Upper lobe of left lung (tissue), 6 donors: ENCODE measurements at regions not wholly inside any gene's neighbourhood (a gene's known extent, or its start where the extent isn't known, plus 50 kb on each side); places are given as distances from the start of the nearest gene placed in this dataset.

Source experiments
- ATAC-seq, 2 donors: fragments of 200-7000 bp; cut with Tn5 transposase; one replicate each; pipeline ENCODE4 v1.9.1; 2022; ENCODE audit warnings: mild to moderate bottlenecking in 2 of 2, moderate library complexity in 2 of 2; ENCODE audit not compliant: low FRiP score in 2 of 2
- DNase-seq, 2 donors: peaks; one replicate each; pipeline ENCODE4 v3.0.0-alpha.2; 2019 to 2020
- H3K27ac ChIP-seq, 4 donors: fragments of 200-600 bp; sonication (generic); one replicate each; pipeline ENCODE4 v1.5.1; 2016 to 2019
- H3K27me3 ChIP-seq, 4 donors: fragments of 200-600 bp; sonication (generic); one replicate each; pipeline ENCODE4 v1.5.1; 2017 to 2019
- H3K36me3 ChIP-seq, 4 donors: fragments of 200-600 bp; sonication (generic); one replicate each; pipeline ENCODE4 v1.5.1; 2016 to 2019
- H3K4me1 ChIP-seq, 4 donors: fragments of 200-600 bp; sonication (generic); one replicate each; pipeline ENCODE4 v1.5.1; 2018 to 2019
- H3K4me3 ChIP-seq, 4 donors: fragments of 200-600 bp; sonication (generic); one replicate each; pipeline ENCODE4 v1.5.1; 2017 to 2019; ENCODE audit warnings: mild to moderate bottlenecking in 2 of 4, moderate library complexity in 1 of 4
- H3K9me3 ChIP-seq, 4 donors: fragments of 200-600 bp; sonication (generic); one replicate each; pipeline ENCODE4 v1.5.1; 2018 to 2019
- CTCF ChIP-seq, 6 experiments: fragments of 450-650 bp in 4 of 6; fragments of 200-600 bp in 2 of 6; sonication (generic) in 2 of 6; IDR thresholded peaks; one replicate each; pipeline ENCODE4 v1.5.1; 2016 to 2019; ENCODE audit warnings: antibody characterized with exemption in 6 of 6
- EP300 ChIP-seq, 4 donors: sonication (generic); formaldehyde crosslinking; IDR thresholded peaks; one replicate each; pipeline ENCODE4 v1.5.1; 2017; ENCODE audit warnings: antibody characterized with exemption in 4 of 4, control low read depth in 2 of 4
- POLR2A ChIP-seq, 4 donors: fragments of 450-650 bp; IDR thresholded peaks; one replicate each; pipeline ENCODE4 v1.5.1; 2016 to 2017; ENCODE audit warnings: antibody characterized with exemption in 4 of 4, mild to moderate bottlenecking in 2 of 4
- POLR2AphosphoS5 ChIP-seq, 2 donors: sonication (generic); formaldehyde crosslinking; IDR thresholded peaks; one replicate each; pipeline ENCODE4 v1.5.1; 2017; ENCODE audit warnings: antibody characterized with exemption in 2 of 2
- WGBS, 2 donors: methylation state at CpG; one replicate each; pipeline ENCODE4 v1.1.5; 2017 to 2018; 5-methylcytosine and 5-hydroxymethylcytosine counted together
- donor health status: DM: no; HTN: no; CAD: no; lungs with moderate emphysema.
- donor health status: DM: no; HTN: yes; CAD: no; lungs with severe emphysema.

GRCh38 chr10:1939016-1939415, 201.7 kb upstream of the ADARB2 start:
- 80 to 81% methylated on average over 17 of the region's 17 CpGs for WGBS, 2 donors
- H3K27me3 ChIP-seq: no peaks in the 10 kb centered on the region
- no peaks in the 10 kb centered on the region for H3K9me3 ChIP-seq
- no peak for TF ChIP-seq POLR2AphosphoS5 (IDR thresholded peaks at IDR 0.05)
- TF ChIP-seq POLR2A (IDR thresholded peaks at IDR 0.05): no peak
- no peak for TF ChIP-seq EP300 (IDR thresholded peaks at IDR 0.05)
- no peak for TF ChIP-seq CTCF (IDR thresholded peaks at IDR 0.05)
- H3K27ac ChIP-seq: no peak overlapping the region
- H3K4me3 ChIP-seq: no peak overlapping the region
- no peaks in the 10 kb centered on the region for H3K36me3 ChIP-seq
- DNase-seq: no peak
- no peak for ATAC-seq
- no peaks in the 10 kb centered on the region for H3K4me1 ChIP-seq

DNA sequence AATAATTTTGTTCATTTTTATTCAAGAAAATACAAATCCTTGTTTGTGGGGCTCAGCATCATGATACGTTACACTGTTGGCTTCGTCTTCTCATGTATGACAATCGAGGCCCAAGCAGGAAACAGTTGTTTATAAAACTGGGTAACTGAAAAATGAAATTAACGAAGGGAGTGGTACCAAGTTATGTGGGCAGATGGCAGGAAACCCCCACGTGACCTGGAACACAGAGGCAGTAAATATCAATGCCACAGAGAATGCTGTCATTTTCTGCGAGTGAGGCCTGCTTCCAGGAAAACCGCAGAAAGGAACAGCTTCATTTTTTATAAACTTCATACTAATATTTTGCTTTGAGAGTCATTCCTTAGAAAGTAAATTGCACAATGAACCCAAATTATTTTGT, 201.0 kb upstream of the ADARB2 start:
- TF ChIP-seq CTCF (IDR thresholded peaks at IDR 0.05) (no peak), POLR2A (IDR thresholded peaks at IDR 0.05) (no peak), POLR2AphosphoS5 (IDR thresholded peaks at IDR 0.05) (no peak), EP300 (IDR thresholded peaks at IDR 0.05) (no peak)
- no peak overlapping the region for H3K4me3 ChIP-seq
- ATAC-seq (no peak), DNase-seq (no peak)
- no peaks in the 10 kb centered on the region for H3K4me1 ChIP-seq
- no peak overlapping the region for H3K27ac ChIP-seq
- H3K27me3 ChIP-seq: no peaks in the 10 kb centered on the region
- H3K9me3 ChIP-seq: no peaks in the 10 kb centered on the region
- WGBS, 2 donors: 29 to 38% methylated on average over 7 of the region's 7 CpGs
- H3K36me3 ChIP-seq: no peaks in the 10 kb centered on the region

GRCh38 chr10:1935912-1936311, 198.6 kb upstream of the ADARB2 start:
- WGBS, 2 donors: 84% methylated on average over 4 of the region's 4 CpGs; no CpG with 5 or more reads in 1 of the 2 donors
- Histone ChIP-seq H3K27me3 (no peaks in the 10 kb centered on the region), H3K4me1 (no peaks in the 10 kb centered on the region), H3K27ac (no peak overlapping the region), H3K9me3 (no peaks in the 10 kb centered on the region), H3K36me3 (no peaks in the 10 kb centered on the region), H3K4me3 (no peak overlapping the region)
- no peak for DNase-seq
- ATAC-seq: peak in 1 of 2 donors; percentile 37
- TF ChIP-seq CTCF (IDR thresholded peaks at IDR 0.05): no peak
- no peak for TF ChIP-seq EP300 (IDR thresholded peaks at IDR 0.05)
- no peak for TF ChIP-seq POLR2A (IDR thresholded peaks at IDR 0.05)
- TF ChIP-seq POLR2AphosphoS5 (IDR thresholded peaks at IDR 0.05): no peak

DNA sequence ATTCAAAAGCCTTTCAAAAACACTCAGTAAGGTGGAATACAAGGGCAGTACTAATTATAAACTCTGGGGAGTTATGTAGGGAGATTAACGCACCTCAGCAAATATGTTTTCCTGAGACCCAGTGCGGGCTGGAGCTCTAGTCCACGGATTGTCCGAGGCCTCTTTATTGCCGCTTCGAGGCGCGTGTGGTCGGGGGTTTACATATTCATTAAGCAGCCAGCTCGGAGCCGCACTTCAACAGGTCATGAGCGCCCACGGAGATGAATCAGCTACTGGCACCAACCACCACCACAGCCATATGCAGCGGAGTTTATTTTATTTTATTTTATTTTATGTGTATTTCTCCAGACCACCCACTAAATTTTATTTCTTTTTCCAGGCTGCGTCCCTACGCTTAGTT, 195.9 kb upstream of the ADARB2 start:
- Histone ChIP-seq H3K36me3 (no peaks in the 10 kb centered on the region), H3K9me3 (no peaks in the 10 kb centered on the region), H3K27ac (no peak overlapping the region), H3K27me3 (no peaks in the 10 kb centered on the region), H3K4me1 (no peaks in the 10 kb centered on the region), H3K4me3 (no peak overlapping the region)
- WGBS, 2 donors: 82 to 84% methylated on average over 16 of the region's 16 CpGs
- TF ChIP-seq POLR2AphosphoS5 (IDR thresholded peaks at IDR 0.05) (no peak), EP300 (IDR thresholded peaks at IDR 0.05) (no peak), CTCF (IDR thresholded peaks at IDR 0.05) (no peak), POLR2A (IDR thresholded peaks at IDR 0.05) (no peak)
- ATAC-seq (no peak), DNase-seq (no peak)

DNA sequence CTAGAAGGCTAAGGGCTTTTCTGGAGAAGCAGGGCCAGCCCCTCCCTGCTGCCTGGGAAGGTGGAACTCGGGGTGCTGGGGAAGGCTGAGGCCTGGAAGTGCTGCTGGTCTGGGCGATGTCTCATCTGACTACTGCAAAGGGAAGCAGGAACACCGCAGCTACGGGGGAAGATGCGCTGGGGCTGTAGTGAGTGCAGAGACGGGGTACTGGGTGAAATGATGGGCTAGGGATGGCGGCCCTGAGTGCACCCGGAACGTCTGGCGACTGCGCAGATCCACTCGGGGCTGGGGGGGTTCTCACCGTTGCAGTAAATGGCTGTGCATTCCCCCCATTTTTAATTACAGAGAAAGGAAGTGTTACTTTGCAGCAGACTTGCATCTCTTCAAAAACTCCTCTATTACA, 195.4 kb upstream of the ADARB2 start:
- no peak for ATAC-seq
- Histone ChIP-seq H3K4me3 (no peak overlapping the region), H3K4me1 (no peaks in the 10 kb centered on the region), H3K27ac (no peak overlapping the region), H3K27me3 (no peaks in the 10 kb centered on the region), H3K9me3 (no peaks in the 10 kb centered on the region), H3K36me3 (no peaks in the 10 kb centered on the region)
- WGBS, 2 donors: 48 to 49% methylated on average over 12 to 13 of the region's 13 CpGs
- no peak for TF ChIP-seq POLR2A (IDR thresholded peaks at IDR 0.05)
- no peak for TF ChIP-seq EP300 (IDR thresholded peaks at IDR 0.05)
- no peak for TF ChIP-seq POLR2AphosphoS5 (IDR thresholded peaks at IDR 0.05)
- peak in 1 of 2 donors; percentile 23 for DNase-seq
